T-cell (primary cell): ENCODE measurements at regions not wholly inside any gene's neighbourhood (a gene's known extent, or its start where the extent isn't known, plus 50 kb on each side); places are given as distances from the start of the nearest gene placed in this dataset.

ENCODE experiments used
- ATAC-seq, 4 experiments: fragments of 200-7000 bp in 3 of 4; fragments of 150-1000 bp in 1 of 4; cut with Tn5 transposase; replicated peaks in 1 of 4; 1 replicate in 3 of 4; 2 replicates in 1 of 4; pipeline ENCODE4 v1.10.0; 2021; ENCODE audit warnings: moderate library complexity in 3 of 4, mild to moderate bottlenecking in 2 of 4, moderate number of reproducible peaks in 1 of 4
- CTCF ChIA-PET, 2 donors: fragments of 300-600 bp; sonication (Branson Sonifier 250); formaldehyde crosslinking; loops; one replicate each; lab custom pipeline; 2022; ENCODE audit warnings: antibody characterized with exemption in 2 of 2; lab: Charles Lee
- POLR2A ChIA-PET, 2 donors: fragments of 300-600 bp; sonication (Branson Sonifier 250); formaldehyde crosslinking; loops; one replicate each; lab custom pipeline; 2022; ENCODE audit warnings: antibody characterized with exemption in 2 of 2; lab: Charles Lee
- DNase-seq, 35 experiments: peaks; one replicate each; pipeline versions ENCODE4 v3.0.0 to v3.0.0-alpha.2; 2013 to 2023
- H3K27ac ChIP-seq: one replicate; pipeline ENCODE4 v1.5.1; 2013; ENCODE audit warnings: low read length
- H3K27me3 ChIP-seq, 2 experiments: replicated peaks in 1 of 2; 1 replicate in 1 of 2; 2 replicates in 1 of 2; pipeline versions ENCODE4 v1.6.1 to v1.7.0; 2013; ENCODE audit warnings: low read length in 1 of 2, mixed read lengths in 1 of 2; ENCODE audit not compliant: control insufficient read depth in 2 of 2, insufficient read depth in 2 of 2; ENCODE audit errors: extremely low read depth in 1 of 2
- H3K36me3 ChIP-seq, 2 donors: 1 replicate in 1 of 2; 2 replicates in 1 of 2; pipeline versions ENCODE4 v1.6.1 to v1.7.0; 2013; ENCODE audit warnings: low read length in 1 of 2; ENCODE audit not compliant: control insufficient read depth in 2 of 2, insufficient read depth in 1 of 2; ENCODE audit errors: extremely low read depth in 1 of 2
- H3K4me1 ChIP-seq, 2 experiments: 1 replicate in 1 of 2; 2 replicates in 1 of 2; pipeline versions ENCODE4 v1.6.1 to v1.7.0; 2013; ENCODE audit warnings: low read length in 2 of 2, mixed read lengths in 1 of 2; ENCODE audit not compliant: insufficient read depth in 2 of 2, control insufficient read depth in 1 of 2; ENCODE audit errors: extremely low read depth in 1 of 2
- H3K4me3 ChIP-seq, 2 donors: 1 replicate in 1 of 2; 2 replicates in 1 of 2; pipeline versions ENCODE4 v1.5.1 to v1.7.0; 2013; ENCODE audit warnings: mild to moderate bottlenecking in 2 of 2, low read length in 1 of 2, moderate library complexity in 1 of 2; ENCODE audit not compliant: control insufficient read depth in 1 of 2; ENCODE audit errors: extremely low read depth in 1 of 2
- H3K9me3 ChIP-seq: 2 replicates; pipeline ENCODE4 v1.7.0; 2013
- H3K27ac Mint-ChIP-seq, 2 donors: one replicate each; pipeline ENCODE4 v1.8.0; 2020 to 2021; ENCODE audit warnings: mild to moderate bottlenecking in 2 of 2, mixed read lengths in 2 of 2
- H3K27me3 Mint-ChIP-seq, 2 donors: one replicate each; pipeline ENCODE4 v1.8.0; 2021 to 2022; ENCODE audit warnings: mixed read lengths in 2 of 2
- H3K36me3 Mint-ChIP-seq: one replicate; pipeline ENCODE4 v1.8.0; 2021; ENCODE audit warnings: mixed read lengths
- H3K4me1 Mint-ChIP-seq, 3 donors: one replicate each; pipeline ENCODE4 v1.8.0; 2020 to 2022; ENCODE audit warnings: mixed read lengths in 3 of 3, mild to moderate bottlenecking in 1 of 3
- H3K4me3 Mint-ChIP-seq, 3 donors: one replicate each; pipeline ENCODE4 v1.8.0; 2020 to 2022; ENCODE audit warnings: mild to moderate bottlenecking in 3 of 3, mixed read lengths in 3 of 3, moderate library complexity in 3 of 3
- H3K9me3 Mint-ChIP-seq, 3 donors: one replicate each; pipeline ENCODE4 v1.8.0; 2020 to 2022; ENCODE audit warnings: mixed read lengths in 3 of 3
- WGBS: methylation state at CpG from one replicate; pipeline ENCODE4 v1.1.5; 2013; ENCODE audit warnings: missing lambda C conversion rate; ENCODE audit not compliant: insufficient coverage; 5-methylcytosine and 5-hydroxymethylcytosine counted together

GRCh38 chr5:6806668-6807067, 93.4 kb downstream of the TENT4A start:
- Mint-ChIP-seq H3K4me3 (no peak overlapping the region), H3K27ac (no peak overlapping the region), H3K4me1 (no peaks in the 10 kb centered on the region), H3K9me3 (peaks cover 4 to 8% (median 5%) of the 10 kb centered on the region in 3 donors), H3K36me3 (no peaks in the 10 kb centered on the region), H3K27me3 (peaks cover 4 to 16% of the 10 kb centered on the region in 2 donors)
- ChIA-PET POLR2A (no interaction called here), CTCF (no interaction called here)
- Histone ChIP-seq H3K27me3 (peaks cover 0 to 15% of the 10 kb centered on the region in 2 experiments), H3K4me3 (no peak overlapping the region), H3K9me3 (no peaks in the 10 kb centered on the region), H3K4me1 (no peaks in the 10 kb centered on the region), H3K36me3 (no peaks in the 10 kb centered on the region), H3K27ac (no peak overlapping the region)
- DNase-seq (no peak), ATAC-seq (no peak)
- WGBS: no CpG with 5 or more reads among the region's 2 CpGs

- H3K36me3 Mint-ChIP-seq: no peaks in the 10 kb centered on the region
- Histone ChIP-seq H3K4me1 (no peaks in the 10 kb centered on the region), H3K27me3 (peaks cover 0 to 15% of the 10 kb centered on the region in 2 experiments), H3K9me3 (no peaks in the 10 kb centered on the region), H3K36me3 (no peaks in the 10 kb centered on the region), H3K27ac (no peak overlapping the region), H3K4me3 (no peak overlapping the region)
- no peak overlapping the region for H3K4me3 Mint-ChIP-seq
- 75% methylated on average over 2 of the region's 7 CpGs for WGBS
- no peak for ATAC-seq
- ChIA-PET CTCF (no interaction called here), POLR2A (no interaction called here)
- H3K27me3 Mint-ChIP-seq: peaks cover 4 to 7% of the 10 kb centered on the region in 2 donors
- H3K4me1 Mint-ChIP-seq: no peaks in the 10 kb centered on the region
- H3K9me3 Mint-ChIP-seq: peaks cover 4 to 8% (median 5%) of the 10 kb centered on the region in 3 donors
- no peak for DNase-seq
- H3K27ac Mint-ChIP-seq: no peak overlapping the region
These were observed 95.2 kb downstream of the TENT4A start for GRCh38 chr5:6808462-6808861.

- peaks cover 4 to 8% (median 5%) of the 10 kb centered on the region in 3 donors for H3K9me3 Mint-ChIP-seq
- 71% methylated on average over 5 of the region's 8 CpGs for WGBS
- POLR2A ChIA-PET: no interaction called here
These were observed 97.6 kb downstream of the TENT4A start for GRCh38 chr5:6810641-6811405.

GRCh38 chr5:6812091-6812490, 98.9 kb downstream of the TENT4A start:
- WGBS: 91% methylated on average over 3 of the region's 4 CpGs
- H3K9me3 Mint-ChIP-seq: peaks cover 0 to 3% (median 0%) of the 10 kb centered on the region in 3 donors
- H3K27ac ChIP-seq: no peak overlapping the region
- H3K4me3 Mint-ChIP-seq: no peak overlapping the region
- H3K9me3 ChIP-seq: no peaks in the 10 kb centered on the region
- peaks cover 0 to 10% of the 10 kb centered on the region in 2 donors for H3K27me3 Mint-ChIP-seq
- no peaks in the 10 kb centered on the region for H3K4me1 ChIP-seq
- ChIA-PET POLR2A (no interaction called here), CTCF (interaction anchor here in 1 of 2 donors (0.6 kb wide), 1 partner anchor 337 kb away, joined by 3 read pairs; no protein-coding TSS in a partner anchor)
- H3K27me3 ChIP-seq: peaks cover 0 to 10% of the 10 kb centered on the region in 2 experiments
- H3K4me1 Mint-ChIP-seq: no peaks in the 10 kb centered on the region
- H3K36me3 Mint-ChIP-seq: no peaks in the 10 kb centered on the region
- H3K27ac Mint-ChIP-seq: no peak overlapping the region
- H3K4me3 ChIP-seq: no peak overlapping the region
- DNase-seq (no peak), ATAC-seq (no peak)
- H3K36me3 ChIP-seq: no peaks in the 10 kb centered on the region

More at GRCh38 chr5:6810641-6811405, 97.6 kb downstream of the TENT4A start:
- peaks cover 4% of the 10 kb centered on the region in 2 donors for H3K27me3 Mint-ChIP-seq
- CTCF ChIA-PET: no interaction called here
- Histone ChIP-seq H3K4me3 (no peak overlapping the region), H3K27ac (no peak overlapping the region), H3K27me3 (peaks cover 0 to 7% of the 10 kb centered on the region in 2 experiments), H3K4me1 (no peaks in the 10 kb centered on the region), H3K9me3 (no peaks in the 10 kb centered on the region), H3K36me3 (no peaks in the 10 kb centered on the region)
- ATAC-seq: no peak
- no peaks in the 10 kb centered on the region for H3K4me1 Mint-ChIP-seq
- H3K27ac Mint-ChIP-seq: no peak overlapping the region
- no peak for DNase-seq
- H3K4me3 Mint-ChIP-seq: no peak overlapping the region
- H3K36me3 Mint-ChIP-seq: no peaks in the 10 kb centered on the region

- no peaks in the 10 kb centered on the region for H3K9me3 ChIP-seq
- Mint-ChIP-seq H3K9me3 (no peaks in the 10 kb centered on the region), H3K27me3 (peaks cover under 1 to 15% of the 10 kb centered on the region in 2 donors), H3K27ac (no peak overlapping the region), H3K4me3 (no peak overlapping the region), H3K36me3 (no peaks in the 10 kb centered on the region), H3K4me1 (no peaks in the 10 kb centered on the region)
- no peak for ATAC-seq
- POLR2A ChIA-PET: interaction anchor here in 1 of 2 donors (0.6 kb wide), 1 partner anchor 1333 kb away, joined by 3 read pairs; no protein-coding TSS in a partner anchor
- WGBS: 64% methylated on average over 4 of the region's 8 CpGs
- no peak overlapping the region for H3K4me3 ChIP-seq
- CTCF ChIA-PET: no interaction called here
- peaks cover 0 to 10% of the 10 kb centered on the region in 2 experiments for H3K27me3 ChIP-seq
- H3K27ac ChIP-seq: no peak overlapping the region
- H3K36me3 ChIP-seq: no peaks in the 10 kb centered on the region
- DNase-seq: no peak
- H3K4me1 ChIP-seq: no peaks in the 10 kb centered on the region
These were observed 99.8 kb downstream of the TENT4A start for GRCh38 chr5:6812800-6813731.

- DNase-seq (no peak), ATAC-seq (no peak)
- Histone ChIP-seq H3K36me3 (no peaks in the 10 kb centered on the region), H3K27me3 (peaks cover 0 to 7% of the 10 kb centered on the region in 2 experiments), H3K9me3 (no peaks in the 10 kb centered on the region), H3K4me1 (no peaks in the 10 kb centered on the region), H3K4me3 (no peak overlapping the region), H3K27ac (no peak overlapping the region)
- H3K4me3 Mint-ChIP-seq: no peak overlapping the region
- H3K4me1 Mint-ChIP-seq: no peaks in the 10 kb centered on the region
- no peaks in the 10 kb centered on the region for H3K9me3 Mint-ChIP-seq
- ChIA-PET POLR2A (no interaction called here), CTCF (interaction anchor here in 1 of 2 donors (0.9 kb wide), 1 partner anchor 37 kb away, joined by 4 read pairs; no protein-coding TSS in a partner anchor)
- H3K27ac Mint-ChIP-seq: no peak overlapping the region
- H3K36me3 Mint-ChIP-seq: no peaks in the 10 kb centered on the region
- 83% methylated on average over 5 of the region's 5 CpGs for WGBS
- H3K27me3 Mint-ChIP-seq: peaks cover 16 to 31% of the 10 kb centered on the region in 2 donors
These were observed 101.6 kb downstream of the TENT4A start for GRCh38 chr5:6814816-6815215.
